ENCODE measurements at regions not wholly inside any gene's neighbourhood (a gene's known extent, or its start where the extent isn't known, plus 50 kb on each side); places are given as distances from the start of the nearest gene placed in this dataset.
"Not testable (repeated sequence)": the region's sequence is repeated elsewhere in the genome, so short reads cannot be mapped to it uniquely, and the experiment has no call there.

- DNase-seq (ENCODE audit: low spot score): no peak
Observed at GRCh38 chr9:106220415-106220814, 526.1 kb downstream of the TMEM38B start.

GRCh38 chr9:106228861-106229260, 534.5 kb downstream of the TMEM38B start:
- DNase-seq (ENCODE audit: low spot score): no peak

GRCh38 chr9:106233116-106233515, 538.8 kb downstream of the TMEM38B start:
- DNase-seq (ENCODE audit: low spot score): no peak

GRCh38 chr9:106260908-106261307, 566.6 kb downstream of the TMEM38B start:
- DNase-seq (ENCODE audit: low spot score): not testable (repeated sequence)

- DNase-seq (ENCODE audit: low spot score): no peak
Observed at GRCh38 chr9:106277966-106278365, 583.6 kb downstream of the TMEM38B start.

GRCh38 chr9:106283769-106284168, 579.2 kb upstream of the ZNF462 start:
- DNase-seq (ENCODE audit: low spot score): no peak

GRCh38 chr9:106284296-106284695, 578.7 kb upstream of the ZNF462 start:
- DNase-seq (ENCODE audit: low spot score): no peak

GRCh38 chr9:106286249-106286648, 576.7 kb upstream of the ZNF462 start:
- no peak for DNase-seq (ENCODE audit: low spot score)

GRCh38 chr9:106287091-106287631, 575.8 kb upstream of the ZNF462 start:
- DNase-seq (ENCODE audit: low spot score): no peak

- no peak for DNase-seq (ENCODE audit: low spot score)
Observed at GRCh38 chr9:106287731-106288130, 575.2 kb upstream of the ZNF462 start.

GRCh38 chr9:106288689-106289088, 574.3 kb upstream of the ZNF462 start:
- no peak for DNase-seq (ENCODE audit: low spot score)

- DNase-seq (ENCODE audit: low spot score): no peak
Observed at GRCh38 chr9:106291786-106292185, 571.2 kb upstream of the ZNF462 start.

- no peak for DNase-seq (ENCODE audit: low spot score)
Observed at GRCh38 chr9:106296426-106296825, 566.5 kb upstream of the ZNF462 start.

- no peak for DNase-seq (ENCODE audit: low spot score)
Observed at GRCh38 chr9:106298997-106299396, 564.0 kb upstream of the ZNF462 start.

GRCh38 chr9:106304401-106304920, 558.5 kb upstream of the ZNF462 start:
- DNase-seq (ENCODE audit: low spot score): no peak

GRCh38 chr9:106305428-106306133, 557.4 kb upstream of the ZNF462 start:
- DNase-seq (ENCODE audit: low spot score): no peak

- no peak for DNase-seq (ENCODE audit: low spot score)
Observed at GRCh38 chr9:106307670-106308069, 555.3 kb upstream of the ZNF462 start.

- DNase-seq (ENCODE audit: low spot score): no peak
Observed at GRCh38 chr9:106309925-106310324, 553.0 kb upstream of the ZNF462 start.

- no peak for DNase-seq (ENCODE audit: low spot score)
Observed at GRCh38 chr9:106310782-106311181, 552.2 kb upstream of the ZNF462 start.

GRCh38 chr9:106312906-106313305, 550.1 kb upstream of the ZNF462 start:
- DNase-seq (ENCODE audit: low spot score): no peak

- DNase-seq (ENCODE audit: low spot score): no peak
Observed at GRCh38 chr9:106314476-106314875, 548.5 kb upstream of the ZNF462 start.

GRCh38 chr9:106321394-106322180, 541.4 kb upstream of the ZNF462 start:
- DNase-seq (ENCODE audit: low spot score): no peak

- DNase-seq (ENCODE audit: low spot score): no peak
Observed at GRCh38 chr9:106322706-106323245, 540.2 kb upstream of the ZNF462 start.
